ENCODE measurements at regions not wholly inside any gene's neighbourhood (a gene's known extent, or its start where the extent isn't known, plus 50 kb on each side); places are given as distances from the start of the nearest gene placed in this dataset.

- TF ChIP-seq POLR2AphosphoS5 (IDR thresholded peaks at IDR 0.05; ENCODE audit: low read depth) (no peak), CTCF (conservative IDR thresholded peaks at IDR 0.05; ENCODE audit: low read depth in 2 of 2) (no peak), CREB1 (CRISPR knock-in tag; IDR thresholded peaks at IDR 0.05; ENCODE audit: low read depth) (no peak), EZH2 (IDR thresholded peaks at IDR 0.05; ENCODE audit: low read depth, unreplicated experiment) (no peak)
Measured at GRCh38 chr17:71986886-71987285, 133.9 kb upstream of the SOX9 start.

Measured in GM23338 (cell line).